G401 (cell line): ENCODE measurements at regions not wholly inside any gene's neighbourhood (a gene's known extent, or its start where the extent isn't known, plus 50 kb on each side); places are given as distances from the start of the nearest gene placed in this dataset.

Experiments used
- DNase-seq: peaks from one replicate; pipeline ENCODE4 v3.0.0-alpha.2; 2015; ENCODE audit warnings: low spot score
- in situ Hi-C: cut with HindIII; loops from 2 replicates; pipeline ENCODE4 v1.10.0; 2016; ENCODE audit warnings: low sequenced_read_pairs, mixed read lengths

GRCh38 chrY:15385178-15385577, 860.8 kb downstream of the NLGN4Y start:
- DNase-seq: no peak
- in situ Hi-C loops: no loop called here

- in situ Hi-C loops: no loop called here
- DNase-seq: no peak
These were observed 873.4 kb downstream of the NLGN4Y start for GRCh38 chrY:15397556-15398280.

- in situ Hi-C loops: no loop called here
- DNase-seq: no peak
These were observed 878.1 kb downstream of the NLGN4Y start for GRCh38 chrY:15402451-15402850.

GRCh38 chrY:15404551-15404950, 880.2 kb downstream of the NLGN4Y start:
- in situ Hi-C loops: no loop called here

GRCh38 chrY:15415165-15415564, 890.8 kb downstream of the NLGN4Y start:
- DNase-seq: no peak
- in situ Hi-C loops: no loop called here

More at GRCh38 chrY:15404551-15404950, 880.2 kb downstream of the NLGN4Y start:
- no peak for DNase-seq

GRCh38 chrY:15418613-15419012, 894.3 kb downstream of the NLGN4Y start:
- no peak for DNase-seq
- in situ Hi-C loops: no loop called here

- in situ Hi-C loops: no loop called here
- DNase-seq: peak; percentile 2
These were observed 900.4 kb downstream of the NLGN4Y start for GRCh38 chrY:15424665-15425132.

- no peak for DNase-seq
- in situ Hi-C loops: no loop called here
These were observed 915.8 kb downstream of the NLGN4Y start for GRCh38 chrY:15440021-15440695.

- DNase-seq: no peak
- in situ Hi-C loops: no loop called here
These were observed 916.5 kb downstream of the NLGN4Y start for GRCh38 chrY:15440696-15441408.

- no peak for DNase-seq
- in situ Hi-C loops: no loop called here
These were observed 917.5 kb downstream of the NLGN4Y start for GRCh38 chrY:15441878-15442277.

GRCh38 chrY:15445871-15446270, 921.5 kb downstream of the NLGN4Y start:
- in situ Hi-C loops: no loop called here
- DNase-seq: no peak

- in situ Hi-C loops: no loop called here
- DNase-seq: no peak
These were observed 922.5 kb downstream of the NLGN4Y start for GRCh38 chrY:15446861-15447260.

GRCh38 chrY:15447959-15448358, 923.6 kb downstream of the NLGN4Y start:
- DNase-seq: no peak
- in situ Hi-C loops: no loop called here

GRCh38 chrY:15455133-15455937, 931.0 kb downstream of the NLGN4Y start:
- in situ Hi-C loops: no loop called here
- DNase-seq: peak; percentile 10

GRCh38 chrY:15455980-15456469, 931.7 kb downstream of the NLGN4Y start:
- in situ Hi-C loops: no loop called here

GRCh38 chrY:15456491-15456890, 932.2 kb downstream of the NLGN4Y start:
- no peak for DNase-seq
- in situ Hi-C loops: no loop called here

More at GRCh38 chrY:15455980-15456469, 931.7 kb downstream of the NLGN4Y start:
- peak; percentile 29 for DNase-seq

GRCh38 chrY:15457682-15458081, 933.4 kb downstream of the NLGN4Y start:
- in situ Hi-C loops: no loop called here
- no peak for DNase-seq

GRCh38 chrY:15458426-15458825, 934.1 kb downstream of the NLGN4Y start:
- in situ Hi-C loops: no loop called here
- DNase-seq: no peak

GRCh38 chrY:15465880-15466279, 941.6 kb downstream of the NLGN4Y start:
- no peak for DNase-seq
- in situ Hi-C loops: no loop called here
